Adrenal gland (tissue), 5 donors: ENCODE measurements at regions not wholly inside any gene's neighbourhood (a gene's known extent, or its start where the extent isn't known, plus 50 kb on each side); places are given as distances from the start of the nearest gene placed in this dataset.

Experiments used
- POLR2A ChIP-seq, 2 donors: fragments of 450-650 bp; IDR thresholded peaks; one replicate each; pipeline ENCODE4 v1.6.1; 2017; ENCODE audit warnings: antibody characterized with exemption in 2 of 2, mild to moderate bottlenecking in 2 of 2, moderate library complexity in 1 of 2
- TF ChIP-seq, protein P1 (sequence below), 6 experiments: fragments of 450-650 bp in 4 of 6; fragments of 200-600 bp in 2 of 6; sonication (generic) in 1 of 6; IDR thresholded peaks; 1 replicate in 5 of 6; 2 replicates in 1 of 6; pipeline versions ENCODE4 v1.5.1 to v1.8.0; 2016 to 2021; ENCODE audit warnings: antibody characterized with exemption in 6 of 6, mild to moderate bottlenecking in 2 of 6, moderate library complexity in 1 of 6
- donor health status: DM: no; HTN: no; CAD: no.

DNA sequence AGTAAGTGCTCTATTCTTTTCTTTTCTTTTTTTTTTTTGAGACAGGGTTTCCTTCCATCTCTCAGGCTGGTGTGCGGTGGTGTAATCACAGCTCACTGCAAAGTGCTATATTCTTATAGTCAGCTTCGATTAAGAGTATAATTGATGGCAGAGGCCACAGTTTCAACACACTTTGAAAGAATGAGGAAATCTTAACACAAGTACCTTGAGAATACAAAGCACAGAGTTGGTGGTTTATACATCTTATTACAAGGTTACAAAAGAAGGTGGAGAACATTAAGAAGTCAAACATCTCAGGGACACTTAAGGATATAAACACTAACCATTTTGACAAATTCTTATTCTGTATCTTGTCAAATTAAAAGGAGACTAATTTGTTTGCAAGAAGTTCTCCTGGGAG is 180.5 kb downstream of the SOD2 start:
- TF ChIP-seq, protein P1, sequence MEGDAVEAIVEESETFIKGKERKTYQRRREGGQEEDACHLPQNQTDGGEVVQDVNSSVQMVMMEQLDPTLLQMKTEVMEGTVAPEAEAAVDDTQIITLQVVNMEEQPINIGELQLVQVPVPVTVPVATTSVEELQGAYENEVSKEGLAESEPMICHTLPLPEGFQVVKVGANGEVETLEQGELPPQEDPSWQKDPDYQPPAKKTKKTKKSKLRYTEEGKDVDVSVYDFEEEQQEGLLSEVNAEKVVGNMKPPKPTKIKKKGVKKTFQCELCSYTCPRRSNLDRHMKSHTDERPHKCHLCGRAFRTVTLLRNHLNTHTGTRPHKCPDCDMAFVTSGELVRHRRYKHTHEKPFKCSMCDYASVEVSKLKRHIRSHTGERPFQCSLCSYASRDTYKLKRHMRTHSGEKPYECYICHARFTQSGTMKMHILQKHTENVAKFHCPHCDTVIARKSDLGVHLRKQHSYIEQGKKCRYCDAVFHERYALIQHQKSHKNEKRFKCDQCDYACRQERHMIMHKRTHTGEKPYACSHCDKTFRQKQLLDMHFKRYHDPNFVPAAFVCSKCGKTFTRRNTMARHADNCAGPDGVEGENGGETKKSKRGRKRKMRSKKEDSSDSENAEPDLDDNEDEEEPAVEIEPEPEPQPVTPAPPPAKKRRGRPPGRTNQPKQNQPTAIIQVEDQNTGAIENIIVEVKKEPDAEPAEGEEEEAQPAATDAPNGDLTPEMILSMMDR (IDR thresholded peaks at IDR 0.05), result no peak
- no peak for TF ChIP-seq POLR2A (IDR thresholded peaks at IDR 0.05)
